EH (cell line): ENCODE measurements at regions not wholly inside any gene's neighbourhood (a gene's known extent, or its start where the extent isn't known, plus 50 kb on each side); places are given as distances from the start of the nearest gene placed in this dataset.
A peak's percentile ranks its signal among the peaks of the same experiment; 100 is the strongest.

Source experiments
- DNase-seq: peaks from one replicate; pipeline ENCODE4 v3.0.0-alpha.2; 2015; ENCODE audit warnings: low read depth

DNA sequence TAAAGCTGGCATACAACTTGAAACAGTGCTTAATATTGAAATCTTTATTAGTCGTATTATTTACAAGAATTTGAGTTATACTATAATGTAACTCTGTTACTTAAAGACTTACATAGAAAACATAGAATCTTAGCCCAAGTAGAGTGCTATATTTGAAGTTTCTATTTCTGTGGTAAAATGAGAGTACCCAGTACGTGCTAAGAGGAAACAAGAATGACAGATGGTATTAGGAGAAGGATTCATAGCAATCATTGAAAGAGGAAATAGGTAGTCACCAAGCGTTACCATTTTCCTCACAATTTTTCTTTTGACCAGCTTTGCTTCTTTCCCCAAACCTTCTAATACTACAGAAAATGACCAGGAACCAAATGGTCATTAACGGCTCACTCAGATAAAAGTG is 412.1 kb upstream of the GRIA3 start:
- DNase-seq, result no peak

GRCh38 chrX:122777766-122778165 is 406.3 kb upstream of the GRIA3 start:
- DNase-seq, result no peak

DNA sequence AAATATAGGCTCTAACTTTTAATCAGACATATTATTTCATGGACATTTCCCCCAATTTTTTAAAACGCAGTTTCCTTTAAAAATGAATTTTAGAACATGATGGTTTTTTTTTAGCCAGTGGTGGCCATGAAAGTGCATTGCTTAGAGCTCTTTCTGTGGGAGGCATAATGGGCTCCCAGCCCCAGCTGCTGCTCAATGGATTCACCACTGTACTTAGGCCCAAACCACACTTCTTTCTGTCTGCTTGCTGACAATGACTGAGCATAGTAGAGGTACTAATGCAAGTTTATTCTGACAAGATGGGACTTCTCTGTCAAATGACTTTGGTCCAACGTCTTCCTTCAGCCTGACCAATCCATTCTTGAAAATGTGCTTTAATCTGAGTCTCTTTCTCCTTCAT is 400.2 kb upstream of the GRIA3 start:
- no peak for DNase-seq

GRCh38 chrX:122787231-122787630 is 396.8 kb upstream of the GRIA3 start:
- no peak for DNase-seq

DNA sequence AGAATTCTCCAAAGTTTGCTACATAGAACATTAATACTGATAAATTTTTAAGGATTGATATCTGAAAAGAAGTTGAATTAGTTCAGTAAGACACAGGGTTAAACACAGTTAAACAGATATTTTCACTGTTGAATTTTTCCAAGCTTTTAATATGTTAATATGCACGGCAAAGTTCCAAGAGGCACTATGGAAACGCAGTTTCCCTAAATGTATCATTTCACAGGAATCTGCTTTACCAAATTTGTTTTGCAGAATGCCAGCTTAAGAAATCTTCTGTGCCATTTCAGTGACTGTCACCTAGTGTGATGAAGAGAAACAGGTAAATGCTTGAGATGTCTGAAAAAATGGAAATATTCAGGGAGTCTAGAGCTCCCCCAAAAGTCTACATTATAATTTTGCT is 395.9 kb upstream of the GRIA3 start:
- DNase-seq, result no peak

- DNase-seq, result no peak
These were observed 393.5 kb upstream of the GRIA3 start for GRCh38 chrX:122790376-122791095.

DNA sequence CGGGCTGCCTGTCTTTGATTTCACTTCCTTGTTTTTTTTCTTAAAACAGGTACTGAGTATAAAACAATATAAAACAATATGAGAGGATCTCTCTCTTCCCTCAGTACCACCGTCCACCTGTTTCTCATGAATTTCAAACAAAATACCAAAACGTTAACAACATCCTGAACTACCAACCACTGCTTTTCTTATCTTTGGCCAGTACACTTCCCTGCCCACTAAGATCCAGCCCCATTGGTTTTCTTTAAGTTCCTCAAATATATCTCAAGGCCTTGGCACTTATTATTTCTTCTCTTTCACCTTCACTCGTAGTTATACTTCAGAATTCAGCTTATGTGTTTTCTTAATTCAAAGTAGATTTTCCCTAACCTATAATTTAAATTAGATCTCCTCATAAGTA is 370.2 kb upstream of the GRIA3 start:
- no peak for DNase-seq

DNA sequence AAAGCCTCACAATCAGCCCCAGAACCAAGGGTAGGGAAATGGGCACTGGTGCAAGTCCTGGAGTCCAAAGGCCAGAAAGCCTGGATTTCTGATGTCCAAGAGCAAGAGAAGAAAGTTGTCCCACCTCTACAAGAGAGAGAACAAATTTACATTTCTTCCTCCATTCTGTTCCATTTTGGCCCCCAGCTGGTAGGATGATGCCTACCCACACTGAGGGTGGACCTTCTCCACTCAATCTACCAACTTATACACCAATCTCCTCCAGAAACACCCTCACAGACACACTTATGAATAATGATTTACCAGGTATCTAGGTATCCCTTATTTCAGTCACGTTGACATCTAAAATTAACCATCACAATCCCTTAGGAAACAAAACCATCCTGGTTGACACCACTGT is 367.8 kb upstream of the GRIA3 start:
- no peak for DNase-seq

DNA sequence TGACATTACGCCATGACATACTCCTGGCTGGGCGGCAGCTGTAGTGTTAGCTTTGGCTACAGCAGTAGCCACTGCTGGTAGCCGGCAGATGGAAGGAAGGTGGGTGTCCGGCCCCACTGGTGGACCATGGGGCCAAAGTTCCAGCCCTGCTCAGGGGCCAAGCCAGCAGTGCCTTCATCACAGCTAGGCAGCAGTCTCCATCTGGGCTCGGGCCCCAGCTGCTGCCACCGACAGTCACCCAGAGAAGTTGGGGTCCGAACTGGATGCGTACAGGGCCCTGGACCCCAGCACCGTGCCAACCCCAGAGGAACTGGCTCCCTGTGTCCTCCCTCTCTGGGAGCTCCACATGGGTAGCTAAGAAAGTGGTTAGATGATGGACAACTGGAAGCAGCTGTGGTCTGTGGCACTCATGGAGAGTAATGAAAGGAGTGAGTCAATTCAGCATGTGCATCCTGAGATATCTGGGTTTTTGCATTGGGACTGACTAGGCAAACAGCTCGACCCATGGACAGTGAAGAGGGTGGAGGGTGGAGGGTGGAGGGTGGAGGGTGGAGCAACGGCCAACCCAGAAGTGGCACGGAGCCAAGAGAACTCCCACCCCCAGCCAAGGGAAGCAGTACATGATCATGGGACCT is 366.6 kb upstream of the GRIA3 start:
- DNase-seq, result no peak

GRCh38 chrX:122818068-122818467 is 366.0 kb upstream of the GRIA3 start:
- DNase-seq, result no peak

GRCh38 chrX:122833230-122833629 is 350.8 kb upstream of the GRIA3 start:
- DNase-seq, result no peak

- DNase-seq, result peak; percentile 2
These were observed 348.2 kb upstream of the GRIA3 start for GRCh38 chrX:122835886-122836285.

DNA sequence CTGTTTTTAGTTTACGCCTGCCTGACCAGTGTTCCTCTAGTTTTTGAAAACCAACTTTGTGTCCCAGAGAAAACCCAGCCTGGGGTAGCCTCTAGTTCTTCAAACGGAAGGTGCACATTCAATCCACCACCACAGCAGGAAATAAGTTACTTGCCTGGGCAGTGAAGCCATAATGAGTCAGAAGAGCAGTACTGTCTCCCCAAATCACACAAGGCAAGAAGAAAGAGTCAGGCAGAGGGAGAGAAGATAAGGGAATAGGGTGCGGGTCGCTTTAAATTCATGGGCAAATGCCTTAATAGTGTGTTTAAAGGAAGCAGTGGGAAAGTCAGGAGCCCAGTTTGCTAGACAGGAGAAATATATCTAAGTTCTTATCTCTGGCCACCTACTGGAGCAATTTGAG is 333.8 kb upstream of the GRIA3 start:
- peak; percentile 2 for DNase-seq

DNA sequence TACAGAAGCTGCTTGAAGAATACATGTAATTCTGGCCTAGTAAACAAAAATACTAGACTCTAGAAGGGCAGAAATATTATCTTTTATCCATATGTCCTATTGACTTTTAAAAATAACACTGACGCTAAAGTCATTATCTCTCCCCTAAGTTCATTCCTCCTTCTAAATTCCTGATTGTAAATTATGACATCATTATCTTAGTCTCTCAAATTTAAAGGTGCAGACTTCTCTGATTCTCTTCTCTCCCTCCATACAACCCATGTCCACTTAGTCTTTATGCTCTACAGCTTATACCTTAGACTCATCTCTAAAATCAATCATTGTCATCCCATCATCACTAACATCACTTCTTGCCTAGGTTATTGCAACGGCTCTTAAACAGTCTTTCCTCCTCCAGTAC is 327.9 kb upstream of the GRIA3 start:
- DNase-seq, result no peak

- DNase-seq, result no peak
These were observed 326.3 kb upstream of the GRIA3 start for GRCh38 chrX:122857734-122858133.

- no peak for DNase-seq
These were observed 321.0 kb upstream of the GRIA3 start for GRCh38 chrX:122863067-122863466.

- peak; percentile 92 for DNase-seq
These were observed 317.5 kb upstream of the GRIA3 start for GRCh38 chrX:122866532-122866931.

GRCh38 chrX:122868631-122869030 is 315.4 kb upstream of the GRIA3 start:
- DNase-seq, result peak; percentile 55

GRCh38 chrX:122869171-122869570 is 314.9 kb upstream of the GRIA3 start:
- DNase-seq, result peak; percentile 29

DNA sequence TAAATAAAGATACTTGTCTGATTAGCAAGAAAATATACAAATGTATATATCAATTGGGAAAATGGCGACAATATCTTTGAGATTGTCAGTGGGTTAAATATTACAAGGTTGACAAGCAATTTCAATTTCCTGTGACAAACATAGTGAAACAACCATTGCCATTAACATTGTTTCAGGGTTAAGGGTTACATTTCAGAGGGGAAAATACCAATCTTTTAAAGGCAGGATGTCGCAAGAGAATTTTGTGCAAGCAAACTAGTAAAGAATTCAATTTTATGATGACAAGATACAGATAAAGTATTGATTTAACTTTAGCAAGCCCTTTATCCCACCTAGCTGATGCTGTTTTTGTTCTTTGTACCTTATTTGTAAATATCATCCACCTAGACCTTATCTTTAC is 305.8 kb upstream of the GRIA3 start:
- DNase-seq, result no peak

GRCh38 chrX:122880952-122881351 is 303.1 kb upstream of the GRIA3 start:
- DNase-seq, result no peak

- no peak for DNase-seq
These were observed 293.3 kb upstream of the GRIA3 start for GRCh38 chrX:122890729-122891128.

DNA sequence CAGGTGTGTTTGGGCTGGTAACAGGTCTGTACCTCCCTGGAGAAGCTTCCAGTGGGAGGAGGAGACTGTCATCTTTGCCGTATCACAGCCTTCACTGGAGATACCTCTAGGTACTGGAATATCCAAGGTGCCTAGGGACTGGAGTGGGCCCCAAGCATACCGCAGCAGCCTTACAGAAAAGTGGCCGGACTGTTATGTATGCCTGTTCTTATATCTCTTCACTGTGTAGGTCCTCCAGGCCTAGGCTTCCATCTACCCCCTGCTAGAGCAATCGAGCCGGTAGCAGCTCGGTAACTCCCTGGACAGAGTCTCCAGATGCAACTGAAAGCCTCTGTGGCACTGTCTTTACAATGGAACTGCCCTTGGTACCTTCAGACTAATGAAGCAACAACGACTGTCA is 277.4 kb upstream of the GRIA3 start:
- no peak for DNase-seq

GRCh38 chrX:122907375-122907774 is 276.7 kb upstream of the GRIA3 start:
- DNase-seq, result no peak
